GM12891 (cell line): ENCODE measurements at regions not wholly inside any gene's neighbourhood (a gene's known extent, or its start where the extent isn't known, plus 50 kb on each side); places are given as distances from the start of the nearest gene placed in this dataset.

Experiments
- DNase-seq: peaks from one replicate; pipeline ENCODE4 v3.0.0; 2011; ENCODE audit warnings: low spot score; ENCODE audit not compliant: insufficient read length
- FAIRE-seq: peaks from 2 replicates; lab custom pipeline; 2011; peaks lifted over from hg19 to GRCh38; lab: Jason Lieb, UNC
- PAX5 ChIP-seq: IDR thresholded peaks from 2 replicates; pipeline ENCODE4 v1.6.1; 2011; ENCODE audit warnings: low read length, moderate library complexity, mild to moderate bottlenecking; ENCODE audit not compliant: insufficient read depth, severe bottlenecking
- POLR2A ChIP-seq: IDR thresholded peaks from 2 replicates; pipeline ENCODE4 v1.6.1; 2011; ENCODE audit warnings: low read depth, low read length, control low read depth
- POLR2AphosphoS5 ChIP-seq: IDR thresholded peaks from 2 replicates; pipeline ENCODE4 v1.6.1; 2011; ENCODE audit warnings: low read depth, low read length, control low read depth
- POU2F2 ChIP-seq: IDR thresholded peaks from 2 replicates; pipeline ENCODE4 v1.6.1; 2011; ENCODE audit warnings: low read depth, mild to moderate bottlenecking, control low read depth, low read length, moderate library complexity
- SPI1 ChIP-seq: IDR thresholded peaks from 2 replicates; pipeline ENCODE4 v1.6.1; 2011; ENCODE audit warnings: low read depth, low read length, control low read depth
- TAF1 ChIP-seq: IDR thresholded peaks from 2 replicates; pipeline ENCODE4 v1.6.1; 2011; ENCODE audit warnings: low read depth, low read length, control low read depth

GRCh38 chr14:29451941-29452340, 475.7 kb downstream of the PRKD1 start:
- no peak for TF ChIP-seq POLR2AphosphoS5
- no peak for TF ChIP-seq POU2F2
- TF ChIP-seq PAX5 = no peak
- no peak for TF ChIP-seq SPI1
- TF ChIP-seq TAF1 = no peak
- TF ChIP-seq POLR2A = no peak
- FAIRE-seq (no peak), DNase-seq (no peak)

- TF ChIP-seq POLR2AphosphoS5 (no peak), PAX5 (no peak)
- DNase-seq (no peak), FAIRE-seq (no peak)
Measured at GRCh38 chr14:29453045-29453444, 474.6 kb downstream of the PRKD1 start.

- TF ChIP-seq SPI1 (no peak), TAF1 (no peak), POLR2A (no peak), POU2F2 (no peak), PAX5 (no peak), POLR2AphosphoS5 (no peak)
- DNase-seq = no peak
- no peak for FAIRE-seq
Measured at GRCh38 chr14:29454026-29454693, 473.5 kb downstream of the PRKD1 start.

- DNase-seq (no peak), FAIRE-seq (no peak)
- no peak for TF ChIP-seq SPI1
- no peak for TF ChIP-seq POU2F2
- TF ChIP-seq TAF1 = no peak
- no peak for TF ChIP-seq POLR2AphosphoS5
- no peak for TF ChIP-seq POLR2A
- no peak for TF ChIP-seq PAX5
Measured at GRCh38 chr14:29458547-29458946, 469.1 kb downstream of the PRKD1 start.

GRCh38 chr14:29459531-29459930, 468.1 kb downstream of the PRKD1 start:
- TF ChIP-seq POU2F2 = no peak
- no peak for TF ChIP-seq PAX5
- TF ChIP-seq POLR2A = no peak
- TF ChIP-seq SPI1 = no peak
- TF ChIP-seq TAF1 = no peak
- TF ChIP-seq POLR2AphosphoS5 = no peak
- no peak for DNase-seq
- FAIRE-seq = no peak

GRCh38 chr14:29459969-29460560, 467.6 kb downstream of the PRKD1 start:
- TF ChIP-seq PAX5 = no peak
- no peak for TF ChIP-seq POLR2AphosphoS5
- TF ChIP-seq TAF1 = no peak
- no peak for TF ChIP-seq POLR2A
- no peak for TF ChIP-seq POU2F2
- TF ChIP-seq SPI1 = no peak
- FAIRE-seq (no peak), DNase-seq (no peak)

GRCh38 chr14:29461101-29461500, 466.5 kb downstream of the PRKD1 start:
- no peak for TF ChIP-seq POU2F2
- no peak for TF ChIP-seq TAF1
- TF ChIP-seq POLR2A = no peak
- no peak for DNase-seq
- no peak for FAIRE-seq

GRCh38 chr14:29461506-29461905, 466.1 kb downstream of the PRKD1 start:
- TF ChIP-seq POLR2A = no peak
- no peak for TF ChIP-seq POLR2AphosphoS5
- no peak for TF ChIP-seq TAF1
- no peak for TF ChIP-seq SPI1
- DNase-seq (no peak), FAIRE-seq (no peak)

- TF ChIP-seq TAF1 = no peak
- no peak for DNase-seq
Measured at GRCh38 chr14:29462321-29462720, 465.3 kb downstream of the PRKD1 start.

GRCh38 chr14:29462772-29463171, 464.9 kb downstream of the PRKD1 start:
- TF ChIP-seq SPI1 = no peak
- TF ChIP-seq POU2F2 = no peak
- TF ChIP-seq POLR2A = no peak
- TF ChIP-seq POLR2AphosphoS5 = no peak
- no peak for TF ChIP-seq TAF1
- no peak for TF ChIP-seq PAX5
- no peak for DNase-seq
- FAIRE-seq = no peak

More at GRCh38 chr14:29462321-29462720, 465.3 kb downstream of the PRKD1 start:
- FAIRE-seq = no peak
